GM18499 (cell line): ENCODE measurements at regions not wholly inside any gene's neighbourhood (a gene's known extent, or its start where the extent isn't known, plus 50 kb on each side); places are given as distances from the start of the nearest gene placed in this dataset.
"Not testable (repeated sequence)": the region's sequence is repeated elsewhere in the genome, so short reads cannot be mapped to it uniquely, and the experiment has no call there.

Experiments used
- ATAC-seq: cut with Tn5 transposase; IDR thresholded peaks from one replicate; pipeline ENCODE4 v1.9.1; 2021; ENCODE audit warnings: moderate number of reproducible peaks; ENCODE audit not compliant: insufficient read depth, unreplicated experiment

- ATAC-seq, result no peak
These were observed 544.7 kb upstream of the ROBO2 start for GRCh38 chr3:76495216-76495615.

- no peak for ATAC-seq
These were observed 542.3 kb upstream of the ROBO2 start for GRCh38 chr3:76497636-76498035.

GRCh38 chr3:76500746-76501275 lies 539.1 kb upstream of the ROBO2 start:
- no peak for ATAC-seq

GRCh38 chr3:76501315-76501714 lies 538.6 kb upstream of the ROBO2 start:
- ATAC-seq, result no peak

GRCh38 chr3:76502076-76502475 lies 537.8 kb upstream of the ROBO2 start:
- ATAC-seq, result no peak

- no peak for ATAC-seq
These were observed 534.6 kb upstream of the ROBO2 start for GRCh38 chr3:76505202-76505845.

GRCh38 chr3:76509179-76509830 lies 530.6 kb upstream of the ROBO2 start:
- no peak for ATAC-seq

GRCh38 chr3:76514836-76515235 lies 525.1 kb upstream of the ROBO2 start:
- no peak for ATAC-seq

GRCh38 chr3:76523337-76523736 lies 516.6 kb upstream of the ROBO2 start:
- ATAC-seq, result no peak

- no peak for ATAC-seq
These were observed 514.2 kb upstream of the ROBO2 start for GRCh38 chr3:76525726-76526125.

GRCh38 chr3:76527773-76528172 lies 512.1 kb upstream of the ROBO2 start:
- ATAC-seq, result no peak

- ATAC-seq, result no peak
These were observed 507.6 kb upstream of the ROBO2 start for GRCh38 chr3:76532158-76532822.

GRCh38 chr3:76533710-76534109 lies 506.2 kb upstream of the ROBO2 start:
- ATAC-seq, result not testable (repeated sequence)

GRCh38 chr3:76537857-76538256 lies 502.0 kb upstream of the ROBO2 start:
- ATAC-seq, result not testable (repeated sequence)

GRCh38 chr3:76547674-76548073 lies 492.2 kb upstream of the ROBO2 start:
- ATAC-seq, result no peak

GRCh38 chr3:76550522-76551201 lies 489.2 kb upstream of the ROBO2 start:
- no peak for ATAC-seq

- ATAC-seq, result no peak
These were observed 488.2 kb upstream of the ROBO2 start for GRCh38 chr3:76551739-76552138.

- ATAC-seq, result no peak
These were observed 487.2 kb upstream of the ROBO2 start for GRCh38 chr3:76552653-76553052.

- ATAC-seq, result no peak
These were observed 485.2 kb upstream of the ROBO2 start for GRCh38 chr3:76554707-76555106.

GRCh38 chr3:76561494-76562236 lies 478.2 kb upstream of the ROBO2 start:
- no peak for ATAC-seq
